ENCODE measurements at regions not wholly inside any gene's neighbourhood (a gene's known extent, or its start where the extent isn't known, plus 50 kb on each side); places are given as distances from the start of the nearest gene placed in this dataset.

GRCh38 chr15:66851311-66852063 is 149.5 kb downstream of the SMAD6 start (continued):
- TF ChIP-seq BRF1 (IDR thresholded peaks at IDR 0.05; ENCODE audit: borderline replicate concordance, extremely low read depth, insufficient read length): no peak
- no peak for TF ChIP-seq ZNF586 (CRISPR knock-in tag; conservative IDR thresholded peaks at IDR 0.05)
- TF ChIP-seq HIVEP1 (CRISPR knock-in tag; IDR thresholded peaks at IDR 0.05): no peak
- no peak for TF ChIP-seq RNF219 (CRISPR knock-in tag; IDR thresholded peaks at IDR 0.05)
- no peak for TF ChIP-seq ZKSCAN1 (IDR thresholded peaks at IDR 0.05; ENCODE audit: low read depth, low read length)
- no peak for TF ChIP-seq NFYB (IDR thresholded peaks at IDR 0.05; ENCODE audit: extremely low read depth, insufficient read length)
- no peak for TF ChIP-seq HMG20A (CRISPR knock-in tag; conservative IDR thresholded peaks at IDR 0.05)
- TF ChIP-seq KLF1 (tag; IDR thresholded peaks at IDR 0.05): no peak
- no peak for TF ChIP-seq ELF2 (CRISPR knock-in tag; IDR thresholded peaks at IDR 0.05)
- no peak for TF ChIP-seq HNRNPH1 (optimal IDR thresholded peaks at IDR 0.05; ENCODE audit: low read depth, low read length)
- TF ChIP-seq JUN (IDR thresholded peaks at IDR 0.05; ENCODE audit: borderline replicate concordance, low read depth, low read length): no peak
- no peak for TF ChIP-seq JUN (CRISPR knock-in tag; IDR thresholded peaks at IDR 0.05; ENCODE audit: borderline replicate concordance)
- TF ChIP-seq MNT (conservative IDR thresholded peaks at IDR 0.05): peak; percentile 16 to 50; a peak in 3 of 4 replicates
- no peak for TF ChIP-seq ATF3 (IDR thresholded peaks at IDR 0.05)
- no peak for TF ChIP-seq ATF3 (CRISPR knock-in tag; conservative IDR thresholded peaks at IDR 0.05)
- no peak for TF ChIP-seq XRCC4 (IDR thresholded peaks at IDR 0.05; ENCODE audit: extremely low read depth, insufficient read depth, insufficient read length)
- TF ChIP-seq RHOXF2B (CRISPR knock-in tag; conservative IDR thresholded peaks at IDR 0.05): no peak
- no peak for TF ChIP-seq GMEB1 (CRISPR knock-in tag; IDR thresholded peaks at IDR 0.05)
- TF ChIP-seq KHSRP (IDR thresholded peaks at IDR 0.05): no peak
- TF ChIP-seq NEUROD1 (IDR thresholded peaks at IDR 0.05; ENCODE audit: borderline replicate concordance, low read depth, low read length, partially characterized antibody): no peak
- TF ChIP-seq ZNF274 (IDR thresholded peaks at IDR 0.05; ENCODE audit: borderline replicate concordance, low read depth, low read length): no peak
- TF ChIP-seq HOXB6 (CRISPR knock-in tag; IDR thresholded peaks at IDR 0.05; ENCODE audit: borderline replicate concordance): no peak
